PC-3 (cell line): ENCODE measurements at regions not wholly inside any gene's neighbourhood (a gene's known extent, or its start where the extent isn't known, plus 50 kb on each side); places are given as distances from the start of the nearest gene placed in this dataset.

Experiments
- ATAC-seq: fragments of 200-7000 bp; cut with Tn5 transposase; 2 replicates; pipeline ENCODE4 v1.9.1; 2020; ENCODE audit warnings: mild to moderate bottlenecking, moderate library complexity
- BruUV-seq: library from RNA; stranded (reverse); fragments of 400-500 nt; replicated peaks from 2 replicates; lab custom pipeline; 2021; lab: Mats Ljungman, UMichigan
- CTCF ChIA-PET: fragments of 300-600 bp; sonication (Branson Sonifier 250); formaldehyde crosslinking; loops from one replicate; lab custom pipeline; 2022; ENCODE audit warnings: antibody characterized with exemption; lab: Charles Lee
- POLR2A ChIA-PET: fragments of 300-600 bp; sonication (Branson Sonifier 250); formaldehyde crosslinking; loops from one replicate; lab custom pipeline; 2022; ENCODE audit warnings: antibody characterized with exemption; ENCODE audit not compliant: unreplicated experiment; lab: Charles Lee
- DNase-seq: peaks from one replicate; pipeline ENCODE4 v3.0.0-alpha.2; 2015
- H2AFZ ChIP-seq: fragments of 300-600 bp; sonication (generic); 2 replicates; pipeline ENCODE4 v1.6.0; 2016; ENCODE audit warnings: antibody characterized with exemption, low read length
- H3F3A ChIP-seq: fragments of 300-600 bp; sonication (generic); one replicate; pipeline ENCODE4 v1.6.0; 2017; ENCODE audit warnings: antibody characterized with exemption, low read length, control low read depth, mild to moderate bottlenecking; ENCODE audit not compliant: unreplicated experiment
- H3K27ac ChIP-seq: fragments of 300-600 bp; sonication (generic); 2 replicates; pipeline ENCODE4 v1.5.1; 2016; ENCODE audit warnings: mild to moderate bottlenecking, low read length
- H3K27me3 ChIP-seq: fragments of 300-600 bp; sonication (generic); 2 replicates; pipeline ENCODE4 v1.6.1; 2016; ENCODE audit warnings: low read length, mixed read lengths
- H3K36me3 ChIP-seq: fragments of 300-600 bp; sonication (generic); 2 replicates; pipeline ENCODE4 v1.6.1; 2016; ENCODE audit warnings: low read depth, mixed run types, low read length, mixed read lengths
- H3K4me1 ChIP-seq: fragments of 300-600 bp; sonication (generic); 2 replicates; pipeline ENCODE4 v1.5.1; 2016; ENCODE audit warnings: low read length; ENCODE audit not compliant: insufficient read depth
- H3K4me2 ChIP-seq: fragments of 300-600 bp; sonication (generic); 2 replicates; pipeline ENCODE4 v1.6.0; 2016; ENCODE audit warnings: low read length
- H3K4me3 ChIP-seq: fragments of 300-600 bp; sonication (generic); 2 replicates; pipeline ENCODE4 v1.5.1; 2016; ENCODE audit warnings: mild to moderate bottlenecking, low read length, mixed read lengths
- H3K79me2 ChIP-seq: fragments of 300-600 bp; sonication (generic); 2 replicates; pipeline ENCODE4 v1.6.1; 2017; ENCODE audit warnings: low read length, mixed read lengths
- H3K9ac ChIP-seq: fragments of 300-600 bp; sonication (generic); 2 replicates; pipeline ENCODE4 v1.6.0; 2016; ENCODE audit warnings: mild to moderate bottlenecking, low read length
- H3K9me2 ChIP-seq: fragments of 300-600 bp; sonication (generic); replicated peaks from 2 replicates; pipeline ENCODE4 v1.6.1; 2016; ENCODE audit warnings: mixed run types, low read length, mixed read lengths
- H3K9me3 ChIP-seq: fragments of 300-600 bp; sonication (generic); 2 replicates; pipeline ENCODE4 v1.6.1; 2016; ENCODE audit warnings: low read length, mixed read lengths
- H4K20me1 ChIP-seq: fragments of 300-600 bp; sonication (generic); 2 replicates; pipeline ENCODE4 v1.6.1; 2016; ENCODE audit warnings: low read length, mixed read lengths
- CTCF ChIP-seq: fragments of 300-600 bp; sonication (generic); conservative IDR thresholded peaks from 2 replicates; pipeline ENCODE4 v1.5.1; 2017; ENCODE audit warnings: antibody characterized with exemption, low read depth, mild to moderate bottlenecking, low read length
- EZH2 ChIP-seq: fragments of 300-600 bp; sonication (generic); IDR thresholded peaks from one replicate; pipeline ENCODE4 v1.6.1; 2017; ENCODE audit warnings: antibody characterized with exemption, mild to moderate bottlenecking, low read length; ENCODE audit not compliant: unreplicated experiment
- EZH2phosphoT487 ChIP-seq: fragments of 300-600 bp; sonication (generic); IDR thresholded peaks from 2 replicates; pipeline ENCODE4 v1.6.1; 2018; ENCODE audit warnings: mild to moderate bottlenecking, antibody characterized with exemption, low read length, borderline replicate concordance
- intact Hi-C: fragments of 100-400 bp; cut with micrococcal nuclease; formaldehyde crosslinking; loops from 2 replicates; pipeline ENCODE4 v1.9.0; 2023

GRCh38 chr20:24789877-24790276 lies 159.2 kb upstream of the CST7 start:
- Histone ChIP-seq H4K20me1 (no peaks in the 10 kb centered on the region), H3K4me1 (no peaks in the 10 kb centered on the region), H3F3A (no peaks in the 10 kb centered on the region), H3K27me3 (peaks cover 96% of the 10 kb centered on the region), H3K36me3 (no peaks in the 10 kb centered on the region), H3K9ac (no peak overlapping the region), H3K4me2 (no peak overlapping the region), H3K9me3 (no peaks in the 10 kb centered on the region), H3K9me2 (no peaks in the 10 kb centered on the region), H3K79me2 (no peaks in the 10 kb centered on the region), H2AFZ (no peak overlapping the region), H3K27ac (no peak overlapping the region), H3K4me3 (no peak overlapping the region)
- ATAC-seq, result no peak
- BruUV-seq, result no TSS peak
- DNase-seq, result no peak
- TF ChIP-seq CTCF (no peak), EZH2phosphoT487 (no peak), EZH2 (no peak)
- POLR2A ChIA-PET, result no interaction called here
- CTCF ChIA-PET, result no interaction called here
- intact Hi-C loops, result no loop called here

DNA sequence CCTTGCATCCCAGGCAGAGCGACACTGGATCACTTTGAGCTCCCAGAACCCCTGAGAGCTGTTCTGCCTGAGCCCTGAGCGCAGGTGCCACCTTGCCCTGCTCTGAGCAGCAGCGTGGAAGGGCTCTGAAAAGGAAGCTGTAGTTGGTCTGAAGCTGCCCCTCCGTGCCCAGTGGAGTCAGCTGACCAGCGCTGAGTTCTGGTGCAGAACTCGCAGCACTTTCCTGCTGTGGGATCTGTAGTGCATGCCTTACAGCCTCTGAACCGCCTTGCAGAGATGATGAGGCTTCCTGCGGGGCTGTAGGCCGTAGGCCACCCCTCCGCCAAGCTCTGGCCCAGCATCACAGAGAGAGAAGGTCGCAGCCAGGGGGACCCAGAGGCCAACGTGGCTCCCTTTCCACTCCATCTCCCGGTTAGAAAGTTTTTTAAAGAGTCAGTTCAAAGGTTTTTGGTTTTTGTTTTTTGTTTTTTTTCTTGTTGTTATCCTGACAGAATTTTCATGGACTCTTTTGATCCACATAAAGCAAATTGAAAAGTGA lies 158.3 kb upstream of the CST7 start:
- DNase-seq (no peak), ATAC-seq (no peak)
- Histone ChIP-seq H3K9me2 (no peaks in the 10 kb centered on the region), H3K4me1 (no peaks in the 10 kb centered on the region), H3K79me2 (no peaks in the 10 kb centered on the region), H3K27ac (no peak overlapping the region), H3K4me2 (no peak overlapping the region), H3K9me3 (no peaks in the 10 kb centered on the region), H3K9ac (no peak overlapping the region), H3K4me3 (no peak overlapping the region), H3K27me3 (peaks cover 96% of the 10 kb centered on the region), H3F3A (no peaks in the 10 kb centered on the region), H2AFZ (no peak overlapping the region), H4K20me1 (no peaks in the 10 kb centered on the region), H3K36me3 (no peaks in the 10 kb centered on the region)
- no TSS peak for BruUV-seq
- intact Hi-C loops, result no loop called here
- POLR2A ChIA-PET, result no interaction called here
- CTCF ChIA-PET, result interaction anchor here (0.6 kb wide), 1 partner anchor 100 kb away, joined by 4 read pairs; no protein-coding TSS in a partner anchor
- TF ChIP-seq CTCF (no peak), EZH2phosphoT487 (no peak), EZH2 (no peak)

GRCh38 chr20:24791953-24792352 lies 157.1 kb upstream of the CST7 start:
- CTCF ChIA-PET, result no interaction called here

More at GRCh38 chr20:24791953-24792352, 157.1 kb upstream of the CST7 start:
- no peak overlapping the region for H3K27ac ChIP-seq
- no peaks in the 10 kb centered on the region for H4K20me1 ChIP-seq
- no peak for TF ChIP-seq CTCF
- no peak for TF ChIP-seq EZH2
- no peak for TF ChIP-seq EZH2phosphoT487
- H3K9me2 ChIP-seq, result no peaks in the 10 kb centered on the region
- H3K4me3 ChIP-seq, result no peak overlapping the region
- peaks cover 98% of the 10 kb centered on the region for H3K27me3 ChIP-seq
- ATAC-seq (no peak), DNase-seq (no peak)
- no peak overlapping the region for H2AFZ ChIP-seq
- no peaks in the 10 kb centered on the region for H3K4me1 ChIP-seq
- POLR2A ChIA-PET, result no interaction called here
- BruUV-seq, result no TSS peak
- H3K4me2 ChIP-seq, result no peak overlapping the region
- H3K36me3 ChIP-seq, result no peaks in the 10 kb centered on the region
- no peaks in the 10 kb centered on the region for H3F3A ChIP-seq
- intact Hi-C loops, result no loop called here
- no peak overlapping the region for H3K9ac ChIP-seq
- H3K9me3 ChIP-seq, result no peaks in the 10 kb centered on the region
- no peaks in the 10 kb centered on the region for H3K79me2 ChIP-seq
